Suppressor macrophage treated with lipopolysaccharide for 1 hour (primary cell): ENCODE measurements at regions not wholly inside any gene's neighbourhood (a gene's known extent, or its start where the extent isn't known, plus 50 kb on each side); places are given as distances from the start of the nearest gene placed in this dataset.
"Not testable (repeated sequence)": the region's sequence is repeated elsewhere in the genome, so short reads cannot be mapped to it uniquely, and the experiment has no call there.

Experiments used
- DNase-seq, 3 donors: peaks; one replicate each; pipeline ENCODE4 v3.0.0-alpha.2; 2020 to 2022

- DNase-seq = no peak
These were observed 123.8 kb upstream of the FHL2 start for GRCh38 chr2:105522645-105523044.

- no peak for DNase-seq
These were observed 122.8 kb upstream of the FHL2 start for GRCh38 chr2:105521616-105522015.

- DNase-seq = peak; percentile 10 to 51 (median 46)
These were observed 122.3 kb upstream of the FHL2 start for GRCh38 chr2:105521176-105521575.

- DNase-seq = no peak
These were observed 120.7 kb upstream of the FHL2 start for GRCh38 chr2:105519516-105519915.

DNA sequence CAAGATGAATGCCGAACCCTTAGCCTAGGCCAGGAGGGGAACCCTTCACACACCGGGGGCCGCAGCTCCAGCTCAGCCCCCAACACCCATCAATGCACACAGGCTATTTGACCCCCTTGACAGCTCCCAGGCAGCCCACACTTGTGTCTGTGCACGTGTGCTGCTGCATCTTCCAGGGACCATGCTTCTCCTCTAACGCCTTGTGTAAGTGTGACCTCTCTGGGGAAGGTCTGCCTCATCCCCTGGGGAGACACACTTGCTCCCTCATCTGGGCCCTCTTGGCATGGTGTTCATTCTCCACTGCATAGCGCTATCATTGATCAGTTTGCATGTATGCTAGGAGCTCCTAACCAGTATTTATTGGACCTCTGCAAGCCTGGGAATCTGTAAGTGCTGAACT, 120.0 kb upstream of the FHL2 start:
- DNase-seq = no peak

DNA sequence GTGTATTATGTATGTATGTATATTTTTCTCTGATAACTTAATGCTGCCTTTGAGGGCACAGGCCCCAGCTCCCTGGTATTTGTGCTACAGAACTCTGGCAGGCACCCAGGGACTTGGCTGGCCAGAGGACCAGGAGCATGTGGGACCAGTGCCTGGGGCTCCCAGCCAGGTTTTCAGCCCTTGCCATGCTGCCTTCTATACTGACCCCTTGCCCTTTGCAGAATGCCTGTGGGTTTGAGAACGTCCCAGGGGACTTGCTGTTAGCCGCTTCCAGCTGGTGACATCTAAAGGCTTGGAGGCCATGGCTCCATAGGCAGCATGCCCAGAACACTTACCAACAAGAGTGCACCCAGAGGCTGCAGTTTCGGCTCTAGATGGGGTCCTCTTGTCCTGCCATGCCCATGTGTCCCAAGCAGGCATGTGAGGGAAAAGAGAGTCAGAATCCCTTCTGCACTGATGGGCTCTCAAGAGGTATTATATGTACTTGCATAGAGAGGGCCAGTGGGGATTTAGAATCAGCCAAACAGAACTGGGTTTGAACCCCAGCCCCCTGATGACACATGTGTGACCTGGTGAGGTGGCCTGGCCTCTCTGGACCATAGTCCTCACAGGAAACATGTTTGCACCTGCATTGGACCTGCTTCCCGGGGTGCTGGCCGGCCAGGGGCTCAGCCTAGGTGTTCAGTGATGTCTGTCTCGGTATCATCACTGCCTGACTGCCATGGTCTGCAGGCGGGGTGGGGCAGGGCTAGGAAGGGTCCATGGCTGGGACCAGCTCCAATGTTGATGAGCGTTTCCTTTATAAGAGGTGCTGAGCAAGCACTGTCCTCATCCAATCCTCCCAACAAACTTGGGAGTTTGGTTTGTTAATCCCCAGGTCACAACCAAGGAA, 119.2 kb upstream of the FHL2 start:
- DNase-seq = no peak

DNA sequence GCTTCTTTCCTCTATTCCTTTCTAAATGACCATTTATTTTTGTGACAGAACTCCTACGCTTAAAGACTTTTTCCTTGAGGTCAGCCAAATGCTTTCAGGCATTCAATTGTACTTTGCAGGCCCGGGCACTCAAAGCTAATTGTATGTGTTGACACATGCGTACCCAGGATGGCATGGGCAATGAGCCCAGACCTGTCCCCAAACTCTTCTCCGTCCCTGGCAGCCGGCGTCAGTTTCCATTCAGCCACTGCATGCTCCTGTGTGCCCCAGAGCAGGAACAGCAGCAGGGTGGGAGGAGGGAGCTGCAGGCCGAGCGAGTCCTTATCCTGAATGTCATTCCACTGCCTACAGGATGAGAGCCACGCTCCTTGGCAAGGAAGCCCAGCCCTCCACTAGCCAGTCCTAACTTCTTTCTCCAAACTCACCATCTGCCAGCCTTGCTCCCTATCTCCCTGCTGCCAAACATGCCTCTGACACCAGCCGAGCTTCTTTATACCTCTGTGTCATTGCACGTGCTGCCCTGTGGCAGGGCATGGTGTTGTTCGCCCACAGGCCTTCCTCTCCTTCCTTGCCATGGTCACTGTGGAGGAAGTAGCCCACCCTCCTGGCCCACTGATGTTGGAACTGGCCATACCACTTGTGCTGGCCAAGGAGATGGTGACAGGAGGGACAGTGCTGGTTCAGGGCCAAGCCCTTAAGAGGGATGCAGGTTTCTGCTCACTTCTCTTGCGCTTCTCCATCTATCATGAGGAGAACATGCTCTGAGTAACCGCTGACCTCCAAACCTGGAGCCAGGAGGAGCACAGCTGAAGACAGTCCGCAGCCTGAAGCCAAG, 116.9 kb upstream of the FHL2 start:
- DNase-seq = no peak

DNA sequence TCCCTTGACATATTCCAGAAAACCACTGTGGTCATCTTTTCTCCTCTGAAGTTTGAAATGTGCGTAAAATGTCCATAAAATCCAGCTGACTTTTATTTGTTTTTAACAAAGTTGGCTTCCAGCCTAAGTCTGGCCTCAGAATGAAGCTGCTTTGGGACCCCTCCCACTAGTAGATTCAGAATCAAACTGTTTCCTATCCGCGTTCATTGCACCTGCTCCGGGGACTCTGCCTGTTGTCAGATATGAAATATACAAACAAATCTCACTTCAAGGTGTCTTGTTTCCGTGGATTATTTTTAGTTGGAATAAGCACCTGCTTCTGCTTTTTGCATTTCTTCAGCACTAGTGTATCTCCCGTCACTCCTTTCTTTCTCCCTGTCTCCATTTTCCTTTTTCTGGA, 115.7 kb upstream of the FHL2 start:
- DNase-seq = no peak

- DNase-seq = no peak
These were observed 112.1 kb upstream of the FHL2 start for GRCh38 chr2:105510761-105511528.

DNA sequence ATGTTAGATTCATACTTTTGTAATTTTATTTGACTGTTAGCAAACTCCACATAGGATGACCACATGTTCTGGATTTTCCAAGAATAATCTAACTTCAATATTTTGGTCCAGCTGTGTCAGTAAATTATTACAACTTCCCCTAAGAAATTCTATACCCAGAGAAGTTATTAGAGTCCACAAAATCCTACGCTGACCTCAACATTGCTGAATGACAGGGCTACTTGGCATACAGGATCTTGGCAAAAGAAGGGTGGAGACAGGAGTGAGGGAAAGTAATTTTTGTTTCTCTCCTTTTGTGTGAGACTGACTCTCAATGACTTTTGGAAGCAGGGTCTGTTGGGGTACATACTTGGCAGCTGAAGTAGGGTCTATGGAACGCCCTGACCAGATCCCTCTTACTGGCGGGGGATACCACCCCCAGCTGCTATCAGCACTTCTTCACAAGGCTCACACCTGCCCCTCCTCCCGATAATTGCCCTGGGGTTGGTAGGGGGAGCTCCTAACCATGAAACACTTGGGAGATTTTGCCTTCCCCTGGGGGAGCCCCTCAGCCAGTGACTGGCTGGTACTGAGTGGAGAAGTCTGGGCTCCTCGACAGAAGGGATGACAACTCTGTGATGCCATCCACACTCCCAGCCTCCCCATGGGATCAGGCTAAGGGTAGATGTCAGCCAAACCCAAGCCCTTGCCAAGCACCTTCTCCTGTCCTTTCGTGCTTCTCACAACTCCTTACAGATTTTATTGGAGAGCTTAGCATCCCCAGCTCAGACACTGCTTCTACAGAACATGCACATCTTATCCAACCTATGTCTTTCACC, 110.6 kb upstream of the FHL2 start:
- no peak for DNase-seq

- not testable (repeated sequence) for DNase-seq
These were observed 108.0 kb upstream of the FHL2 start for GRCh38 chr2:105506860-105507259.

- DNase-seq = no peak
These were observed 105.6 kb upstream of the FHL2 start for GRCh38 chr2:105504459-105504858.

- no peak for DNase-seq
These were observed 103.9 kb upstream of the FHL2 start for GRCh38 chr2:105502625-105503334.

DNA sequence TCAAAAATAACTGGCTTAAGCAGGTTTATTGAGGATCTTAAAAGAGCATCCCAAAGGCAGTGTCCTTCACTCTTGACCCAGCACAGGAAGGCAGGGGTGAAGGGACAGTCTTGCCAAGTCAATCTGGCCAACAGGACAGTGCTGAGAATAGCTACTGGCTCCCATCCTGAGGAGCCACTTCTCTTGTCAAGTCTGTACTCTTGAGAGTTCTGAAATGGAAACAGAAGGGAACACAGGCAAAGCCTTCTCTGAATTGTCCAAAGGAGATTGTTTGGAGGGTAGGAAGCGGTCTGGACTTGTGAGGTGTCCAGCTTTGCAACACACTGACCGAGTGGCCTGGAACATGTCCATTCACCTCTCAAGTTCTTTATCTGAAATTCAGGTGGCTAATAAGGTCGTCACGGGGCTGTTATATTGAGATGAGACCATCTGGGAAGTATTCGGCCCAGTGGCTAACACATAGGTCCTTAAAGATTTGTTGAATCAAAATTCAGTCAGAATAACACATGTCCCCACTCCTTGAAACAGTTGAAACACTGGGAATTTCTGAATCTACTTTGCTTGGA, 99.5 kb upstream of the FHL2 start:
- no peak for DNase-seq

DNA sequence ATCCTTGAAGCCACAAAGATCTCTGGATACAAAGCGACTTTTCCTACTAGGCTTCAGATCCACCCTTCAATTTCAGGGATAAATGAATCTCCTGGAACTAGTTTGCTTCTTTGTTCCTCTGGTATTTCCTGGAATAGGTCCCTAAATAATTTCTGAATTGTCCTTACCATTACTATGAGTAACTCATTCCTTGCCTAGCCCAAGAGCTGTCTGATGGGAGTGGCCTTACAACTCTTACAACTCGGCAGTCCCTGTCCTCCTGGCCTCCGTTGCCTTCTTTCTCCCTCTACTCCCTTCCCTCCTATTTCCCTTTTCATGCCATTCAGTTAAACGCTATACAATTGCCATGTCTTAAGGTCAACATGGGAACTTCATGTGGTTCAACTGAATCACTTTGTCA, 98.2 kb upstream of the FHL2 start:
- no peak for DNase-seq

GRCh38 chr2:105496271-105496670, 97.4 kb upstream of the FHL2 start:
- no peak for DNase-seq

- DNase-seq = no peak
These were observed 96.0 kb upstream of the FHL2 start for GRCh38 chr2:105494683-105495425.

GRCh38 chr2:105490956-105491355, 92.1 kb upstream of the FHL2 start:
- DNase-seq = no peak

DNA sequence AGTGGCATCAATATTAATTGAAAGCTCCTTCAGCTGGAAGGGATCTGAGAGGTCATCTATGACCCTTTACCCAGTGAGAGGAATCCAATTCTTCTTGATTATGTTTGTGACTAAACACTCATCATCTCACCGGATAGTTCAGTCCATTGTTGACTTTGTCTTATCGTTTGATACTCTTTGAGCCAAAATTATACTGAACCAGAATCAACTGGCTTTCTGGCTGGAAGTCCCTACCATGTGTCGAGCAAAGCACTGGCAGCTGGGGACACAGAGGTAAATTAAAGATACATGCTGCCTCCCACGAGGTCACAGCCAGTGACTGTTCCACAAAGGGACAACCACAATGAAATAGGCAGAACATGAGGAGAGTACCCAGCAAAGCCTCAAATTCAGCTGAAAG, 91.4 kb upstream of the FHL2 start:
- DNase-seq = no peak

DNA sequence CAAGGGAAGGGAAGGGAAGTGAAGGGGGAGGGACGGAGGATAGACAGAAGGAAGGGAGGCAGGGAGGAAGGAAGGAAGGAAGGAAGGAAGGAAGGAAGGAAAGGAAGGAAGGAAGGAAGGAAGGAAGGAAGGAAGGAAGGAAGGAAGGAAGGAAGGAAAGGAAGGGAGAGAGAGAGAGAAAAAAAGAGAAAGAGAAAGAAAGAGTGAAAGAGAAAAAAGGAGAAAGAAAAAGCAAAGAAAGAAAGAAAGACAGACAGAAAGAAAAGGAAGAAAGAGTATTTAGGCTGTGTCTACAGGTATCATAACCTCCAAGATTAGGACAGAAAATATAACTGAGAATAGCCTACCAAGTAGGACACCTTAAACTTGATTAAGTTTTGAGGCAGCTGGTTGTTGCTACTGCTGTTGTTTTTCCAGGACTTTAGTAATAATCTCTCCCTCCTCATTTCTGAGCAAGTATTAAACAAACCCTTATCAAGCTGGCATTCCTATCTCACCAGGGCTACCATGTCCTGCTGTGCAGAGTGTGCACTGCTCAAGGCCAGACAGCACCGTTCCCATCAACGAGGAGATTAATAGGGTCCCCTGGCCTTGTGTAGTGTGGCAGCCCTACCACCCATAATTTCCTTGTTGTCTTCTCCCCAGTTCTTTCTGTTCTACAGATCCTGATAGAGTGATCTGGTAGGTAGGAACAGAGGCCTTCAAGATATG, 90.5 kb upstream of the FHL2 start:
- DNase-seq = no peak
